Neural progenitor cell (in vitro differentiated cells): ENCODE measurements at regions not wholly inside any gene's neighbourhood (a gene's known extent, or its start where the extent isn't known, plus 50 kb on each side); places are given as distances from the start of the nearest gene placed in this dataset.

Source experiments
- EZH2 ChIP-seq: fragments of 200-600 bp; sonication (generic); IDR thresholded peaks from 2 replicates; pipeline ENCODE4 v1.6.1; 2017; ENCODE audit warnings: antibody characterized with exemption, mild to moderate bottlenecking, moderate library complexity
- EZH2phosphoT487 ChIP-seq: fragments of 200-600 bp; sonication (generic); IDR thresholded peaks from 2 replicates; pipeline ENCODE4 v1.6.1; 2017; ENCODE audit warnings: antibody characterized with exemption
- TF ChIP-seq, protein P1 (sequence below): fragments of 200-600 bp; sonication (generic); IDR thresholded peaks from 2 replicates; pipeline ENCODE4 v1.5.1; 2017; ENCODE audit warnings: antibody characterized with exemption, mild to moderate bottlenecking

- TF ChIP-seq, protein P1, sequence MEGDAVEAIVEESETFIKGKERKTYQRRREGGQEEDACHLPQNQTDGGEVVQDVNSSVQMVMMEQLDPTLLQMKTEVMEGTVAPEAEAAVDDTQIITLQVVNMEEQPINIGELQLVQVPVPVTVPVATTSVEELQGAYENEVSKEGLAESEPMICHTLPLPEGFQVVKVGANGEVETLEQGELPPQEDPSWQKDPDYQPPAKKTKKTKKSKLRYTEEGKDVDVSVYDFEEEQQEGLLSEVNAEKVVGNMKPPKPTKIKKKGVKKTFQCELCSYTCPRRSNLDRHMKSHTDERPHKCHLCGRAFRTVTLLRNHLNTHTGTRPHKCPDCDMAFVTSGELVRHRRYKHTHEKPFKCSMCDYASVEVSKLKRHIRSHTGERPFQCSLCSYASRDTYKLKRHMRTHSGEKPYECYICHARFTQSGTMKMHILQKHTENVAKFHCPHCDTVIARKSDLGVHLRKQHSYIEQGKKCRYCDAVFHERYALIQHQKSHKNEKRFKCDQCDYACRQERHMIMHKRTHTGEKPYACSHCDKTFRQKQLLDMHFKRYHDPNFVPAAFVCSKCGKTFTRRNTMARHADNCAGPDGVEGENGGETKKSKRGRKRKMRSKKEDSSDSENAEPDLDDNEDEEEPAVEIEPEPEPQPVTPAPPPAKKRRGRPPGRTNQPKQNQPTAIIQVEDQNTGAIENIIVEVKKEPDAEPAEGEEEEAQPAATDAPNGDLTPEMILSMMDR = no peak
- TF ChIP-seq EZH2 (no peak), EZH2phosphoT487 (no peak)
Observed at GRCh38 chr22:27159016-27159415, 501.6 kb downstream of the MIAT start.
